GM18861 (cell line): ENCODE measurements at regions not wholly inside any gene's neighbourhood (a gene's known extent, or its start where the extent isn't known, plus 50 kb on each side); places are given as distances from the start of the nearest gene placed in this dataset.

Experiments
- ATAC-seq: cut with Tn5 transposase; IDR thresholded peaks from one replicate; pipeline ENCODE4 v1.9.1; 2021; ENCODE audit not compliant: unreplicated experiment

- no peak for ATAC-seq
Observed at GRCh38 chr2:195319548-195320412, 337.2 kb upstream of the SLC39A10 start.

- no peak for ATAC-seq
Observed at GRCh38 chr2:195319112-195319460, 337.9 kb upstream of the SLC39A10 start.

GRCh38 chr2:195318440-195319111 lies 338.4 kb upstream of the SLC39A10 start:
- no peak for ATAC-seq

GRCh38 chr2:195317550-195317949 lies 339.5 kb upstream of the SLC39A10 start:
- no peak for ATAC-seq

GRCh38 chr2:195316486-195316885 lies 340.5 kb upstream of the SLC39A10 start:
- ATAC-seq: no peak

GRCh38 chr2:195313962-195314361 lies 343.1 kb upstream of the SLC39A10 start:
- ATAC-seq: peak; percentile 75

GRCh38 chr2:195312662-195313061 lies 344.4 kb upstream of the SLC39A10 start:
- ATAC-seq: no peak

- no peak for ATAC-seq
Observed at GRCh38 chr2:195308163-195308562, 348.9 kb upstream of the SLC39A10 start.

- no peak for ATAC-seq
Observed at GRCh38 chr2:195307751-195308150, 349.3 kb upstream of the SLC39A10 start.

- no peak for ATAC-seq
Observed at GRCh38 chr2:195304310-195304709, 352.7 kb upstream of the SLC39A10 start.

- ATAC-seq: no peak
Observed at GRCh38 chr2:195300631-195301030, 356.4 kb upstream of the SLC39A10 start.

- ATAC-seq: no peak
Observed at GRCh38 chr2:195299600-195299999, 357.4 kb upstream of the SLC39A10 start.

GRCh38 chr2:195296490-195296889 lies 360.5 kb upstream of the SLC39A10 start:
- no peak for ATAC-seq

GRCh38 chr2:195289081-195289480 lies 367.9 kb upstream of the SLC39A10 start:
- ATAC-seq: no peak

GRCh38 chr2:195279840-195280427 lies 377.1 kb upstream of the SLC39A10 start:
- ATAC-seq: no peak

- ATAC-seq: no peak
Observed at GRCh38 chr2:195270466-195271039, 386.5 kb upstream of the SLC39A10 start.

GRCh38 chr2:195269220-195269619 lies 387.8 kb upstream of the SLC39A10 start:
- no peak for ATAC-seq

- ATAC-seq: no peak
Observed at GRCh38 chr2:195257979-195258378, 399.0 kb upstream of the SLC39A10 start.

- no peak for ATAC-seq
Observed at GRCh38 chr2:195252018-195252417, 405.0 kb upstream of the SLC39A10 start.

- no peak for ATAC-seq
Observed at GRCh38 chr2:195251214-195251613, 405.8 kb upstream of the SLC39A10 start.

- no peak for ATAC-seq
Observed at GRCh38 chr2:195238826-195239225, 418.2 kb upstream of the SLC39A10 start.

- ATAC-seq: no peak
Observed at GRCh38 chr2:195238379-195238778, 418.6 kb upstream of the SLC39A10 start.
